ENCODE measurements at regions not wholly inside any gene's neighbourhood (a gene's known extent, or its start where the extent isn't known, plus 50 kb on each side); places are given as distances from the start of the nearest gene placed in this dataset.
"Not testable (repeated sequence)": the region's sequence is repeated elsewhere in the genome, so short reads cannot be mapped to it uniquely, and the experiment has no call there.

- H2AFZ ChIP-seq (ENCODE audit: low read length); H3K9me3 ChIP-seq (ENCODE audit: low read length); H3K36me3 ChIP-seq (ENCODE audit: insufficient read depth, low read length); H3K27ac ChIP-seq (ENCODE audit: low read length); H3K4me2 ChIP-seq (ENCODE audit: low read depth, low read length, poor library complexity, severe bottlenecking); H3K9me2 ChIP-seq (replicated peaks; ENCODE audit: insufficient read depth, low read length); H4K20me1 ChIP-seq (ENCODE audit: insufficient read depth, low read depth, low read length); DNase-seq; H3K9ac ChIP-seq (ENCODE audit: low read length); H3K27me3 ChIP-seq (ENCODE audit: low read length); H3K79me2 ChIP-seq (ENCODE audit: low read length); H3K4me3 ChIP-seq (ENCODE audit: low read length): not testable (repeated sequence)
- H3K4me1 ChIP-seq (ENCODE audit: low read length): peaks cover 13% of the 10 kb centered on the region
Measured at GRCh38 chr5:72702105-72702504, 114.4 kb upstream of the TNPO1 start.

- no peaks in the 10 kb centered on the region for H3K79me2 ChIP-seq (ENCODE audit: low read length)
- H3K36me3 ChIP-seq (ENCODE audit: insufficient read depth, low read length): no peaks in the 10 kb centered on the region
- H4K20me1 ChIP-seq (ENCODE audit: insufficient read depth, low read depth, low read length): no peaks in the 10 kb centered on the region
- H3K27ac ChIP-seq (ENCODE audit: low read length): no peak overlapping the region
- peaks cover 11% of the 10 kb centered on the region for H3K4me1 ChIP-seq (ENCODE audit: low read length)
- H3K4me3 ChIP-seq (ENCODE audit: low read length): no peak overlapping the region
- H3K9me2 ChIP-seq (replicated peaks; ENCODE audit: insufficient read depth, low read length): no peaks in the 10 kb centered on the region
- DNase-seq: no peak
- no peaks in the 10 kb centered on the region for H3K9me3 ChIP-seq (ENCODE audit: low read length)
- H2AFZ ChIP-seq (ENCODE audit: low read length): no peak overlapping the region
- H3K9ac ChIP-seq (ENCODE audit: low read length): no peak overlapping the region
- no peaks in the 10 kb centered on the region for H3K27me3 ChIP-seq (ENCODE audit: low read length)
- no peak overlapping the region for H3K4me2 ChIP-seq (ENCODE audit: low read depth, low read length, poor library complexity, severe bottlenecking)
Measured at GRCh38 chr5:72698481-72698880, 118.0 kb upstream of the TNPO1 start.

GRCh38 chr5:72697622-72698021, 118.8 kb upstream of the TNPO1 start:
- Histone ChIP-seq H3K9ac (ENCODE audit: low read length) (no peak overlapping the region), H3K36me3 (ENCODE audit: insufficient read depth, low read length) (no peaks in the 10 kb centered on the region), H3K27me3 (ENCODE audit: low read length) (no peaks in the 10 kb centered on the region), H3K27ac (ENCODE audit: low read length) (no peak overlapping the region), H3K9me3 (ENCODE audit: low read length) (no peaks in the 10 kb centered on the region), H4K20me1 (ENCODE audit: insufficient read depth, low read depth, low read length) (no peaks in the 10 kb centered on the region), H3K4me2 (ENCODE audit: low read depth, low read length, poor library complexity, severe bottlenecking) (no peak overlapping the region), H2AFZ (ENCODE audit: low read length) (no peak overlapping the region), H3K4me3 (ENCODE audit: low read length) (no peak overlapping the region), H3K4me1 (ENCODE audit: low read length) (peaks cover 3% of the 10 kb centered on the region), H3K79me2 (ENCODE audit: low read length) (no peaks in the 10 kb centered on the region), H3K9me2 (replicated peaks; ENCODE audit: insufficient read depth, low read length) (no peaks in the 10 kb centered on the region)
- no peak for DNase-seq

- H3K4me3 ChIP-seq (ENCODE audit: low read length): no peak overlapping the region
- H3K79me2 ChIP-seq (ENCODE audit: low read length): no peaks in the 10 kb centered on the region
- no peaks in the 10 kb centered on the region for H3K27me3 ChIP-seq (ENCODE audit: low read length)
Measured at GRCh38 chr5:72695659-72696058, 120.8 kb upstream of the TNPO1 start.

GRCh38 chr5:72694856-72695255, 121.6 kb upstream of the TNPO1 start:
- Histone ChIP-seq H3K9me3 (ENCODE audit: low read length) (no peaks in the 10 kb centered on the region), H3K4me3 (ENCODE audit: low read length) (no peak overlapping the region), H3K4me1 (ENCODE audit: low read length) (no peaks in the 10 kb centered on the region), H3K4me2 (ENCODE audit: low read depth, low read length, poor library complexity, severe bottlenecking) (no peak overlapping the region), H3K9me2 (replicated peaks; ENCODE audit: insufficient read depth, low read length) (no peaks in the 10 kb centered on the region), H3K36me3 (ENCODE audit: insufficient read depth, low read length) (no peaks in the 10 kb centered on the region), H3K27ac (ENCODE audit: low read length) (no peak overlapping the region), H4K20me1 (ENCODE audit: insufficient read depth, low read depth, low read length) (no peaks in the 10 kb centered on the region), H2AFZ (ENCODE audit: low read length) (no peak overlapping the region), H3K9ac (ENCODE audit: low read length) (no peak overlapping the region), H3K79me2 (ENCODE audit: low read length) (no peaks in the 10 kb centered on the region), H3K27me3 (ENCODE audit: low read length) (no peaks in the 10 kb centered on the region)
- no peak for DNase-seq

More at GRCh38 chr5:72695659-72696058, 120.8 kb upstream of the TNPO1 start:
- no peaks in the 10 kb centered on the region for H3K9me3 ChIP-seq (ENCODE audit: low read length)
- no peak overlapping the region for H3K27ac ChIP-seq (ENCODE audit: low read length)
- no peaks in the 10 kb centered on the region for H3K4me1 ChIP-seq (ENCODE audit: low read length)
- no peak overlapping the region for H3K4me2 ChIP-seq (ENCODE audit: low read depth, low read length, poor library complexity, severe bottlenecking)
- no peaks in the 10 kb centered on the region for H3K36me3 ChIP-seq (ENCODE audit: insufficient read depth, low read length)
- DNase-seq: no peak
- no peak overlapping the region for H3K9ac ChIP-seq (ENCODE audit: low read length)
- H2AFZ ChIP-seq (ENCODE audit: low read length): no peak overlapping the region
- no peaks in the 10 kb centered on the region for H4K20me1 ChIP-seq (ENCODE audit: insufficient read depth, low read depth, low read length)
- no peaks in the 10 kb centered on the region for H3K9me2 ChIP-seq (replicated peaks; ENCODE audit: insufficient read depth, low read length)

- no peak overlapping the region for H3K4me3 ChIP-seq (ENCODE audit: low read length)
- no peaks in the 10 kb centered on the region for H3K9me3 ChIP-seq (ENCODE audit: low read length)
- no peaks in the 10 kb centered on the region for H3K79me2 ChIP-seq (ENCODE audit: low read length)
- H3K4me2 ChIP-seq (ENCODE audit: low read depth, low read length, poor library complexity, severe bottlenecking): no peak overlapping the region
- H4K20me1 ChIP-seq (ENCODE audit: insufficient read depth, low read depth, low read length): no peaks in the 10 kb centered on the region
- no peak overlapping the region for H3K27ac ChIP-seq (ENCODE audit: low read length)
- no peak overlapping the region for H3K9ac ChIP-seq (ENCODE audit: low read length)
- no peaks in the 10 kb centered on the region for H3K4me1 ChIP-seq (ENCODE audit: low read length)
- no peaks in the 10 kb centered on the region for H3K36me3 ChIP-seq (ENCODE audit: insufficient read depth, low read length)
- DNase-seq: no peak
- H3K27me3 ChIP-seq (ENCODE audit: low read length): no peaks in the 10 kb centered on the region
- no peak overlapping the region for H2AFZ ChIP-seq (ENCODE audit: low read length)
- no peaks in the 10 kb centered on the region for H3K9me2 ChIP-seq (replicated peaks; ENCODE audit: insufficient read depth, low read length)
Measured at GRCh38 chr5:72693546-72694205, 122.8 kb upstream of the TNPO1 start.

- Histone ChIP-seq H3K27me3 (ENCODE audit: low read length) (no peaks in the 10 kb centered on the region), H3K4me1 (ENCODE audit: low read length) (no peaks in the 10 kb centered on the region), H3K9me3 (ENCODE audit: low read length) (no peaks in the 10 kb centered on the region), H3K27ac (ENCODE audit: low read length) (no peak overlapping the region), H2AFZ (ENCODE audit: low read length) (no peak overlapping the region), H3K4me2 (ENCODE audit: low read depth, low read length, poor library complexity, severe bottlenecking) (no peak overlapping the region), H3K4me3 (ENCODE audit: low read length) (no peak overlapping the region), H3K9me2 (replicated peaks; ENCODE audit: insufficient read depth, low read length) (no peaks in the 10 kb centered on the region), H4K20me1 (ENCODE audit: insufficient read depth, low read depth, low read length) (no peaks in the 10 kb centered on the region), H3K79me2 (ENCODE audit: low read length) (no peaks in the 10 kb centered on the region), H3K9ac (ENCODE audit: low read length) (no peak overlapping the region), H3K36me3 (ENCODE audit: insufficient read depth, low read length) (no peaks in the 10 kb centered on the region)
- DNase-seq: no peak
Measured at GRCh38 chr5:72692651-72693442, 123.6 kb upstream of the TNPO1 start.

- Histone ChIP-seq H2AFZ (ENCODE audit: low read length) (no peak overlapping the region), H3K9ac (ENCODE audit: low read length) (no peak overlapping the region), H3K79me2 (ENCODE audit: low read length) (no peaks in the 10 kb centered on the region), H3K9me3 (ENCODE audit: low read length) (no peaks in the 10 kb centered on the region), H3K4me2 (ENCODE audit: low read depth, low read length, poor library complexity, severe bottlenecking) (no peak overlapping the region), H3K9me2 (replicated peaks; ENCODE audit: insufficient read depth, low read length) (no peaks in the 10 kb centered on the region), H3K4me1 (ENCODE audit: low read length) (no peaks in the 10 kb centered on the region), H3K27ac (ENCODE audit: low read length) (no peak overlapping the region), H3K36me3 (ENCODE audit: insufficient read depth, low read length) (no peaks in the 10 kb centered on the region), H4K20me1 (ENCODE audit: insufficient read depth, low read depth, low read length) (no peaks in the 10 kb centered on the region), H3K27me3 (ENCODE audit: low read length) (no peaks in the 10 kb centered on the region), H3K4me3 (ENCODE audit: low read length) (no peak overlapping the region)
- DNase-seq: no peak
Measured at GRCh38 chr5:72692231-72692637, 124.2 kb upstream of the TNPO1 start.

Measured in Karpas-422 (cell line).